AG10803 (cell line): ENCODE measurements at regions not wholly inside any gene's neighbourhood (a gene's known extent, or its start where the extent isn't known, plus 50 kb on each side); places are given as distances from the start of the nearest gene placed in this dataset.

ENCODE experiments used
- DNase-seq: peaks from one replicate; pipeline ENCODE4 v3.0.0; 2010; ENCODE audit warnings: low read depth
- H3K4me3 ChIP-seq: 2 replicates; pipeline ENCODE4 v1.5.1; 2011; ENCODE audit warnings: mild to moderate bottlenecking, low read length, control low read depth
- CTCF ChIP-seq: conservative IDR thresholded peaks from 2 replicates; pipeline ENCODE4 v1.5.1; 2011; ENCODE audit warnings: mild to moderate bottlenecking, low read length, control low read depth, inconsistent platforms

GRCh38 chr7:110607050-110607857 is 483.7 kb upstream of the LRRN3 start:
- no peak for TF ChIP-seq CTCF
- DNase-seq = no peak
- no peak overlapping the region for H3K4me3 ChIP-seq

GRCh38 chr7:110609336-110609735 is 481.6 kb upstream of the LRRN3 start:
- TF ChIP-seq CTCF = no peak
- H3K4me3 ChIP-seq = no peak overlapping the region
- DNase-seq = no peak

- no peak for TF ChIP-seq CTCF
- DNase-seq = no peak
- H3K4me3 ChIP-seq = no peak overlapping the region
Measured at GRCh38 chr7:110612680-110613079, 478.2 kb upstream of the LRRN3 start.
